Testis (tissue), 2 donors: ENCODE measurements at regions not wholly inside any gene's neighbourhood (a gene's known extent, or its start where the extent isn't known, plus 50 kb on each side); places are given as distances from the start of the nearest gene placed in this dataset.

Source experiments
- POLR2A ChIP-seq: fragments of 450-650 bp; IDR thresholded peaks from one replicate; pipeline ENCODE4 v1.6.1; 2017; ENCODE audit warnings: antibody characterized with exemption, mild to moderate bottlenecking, moderate library complexity
- TF ChIP-seq, protein P1 (sequence below), 3 experiments: fragments of 450-650 bp in 2 of 3; fragments of 200-600 bp in 1 of 3; sonication (generic) in 1 of 3; IDR thresholded peaks; one replicate each; pipeline ENCODE4 v1.5.1; 2016 to 2019; ENCODE audit warnings: antibody characterized with exemption in 3 of 3, mild to moderate bottlenecking in 2 of 3, moderate library complexity in 1 of 3

DNA sequence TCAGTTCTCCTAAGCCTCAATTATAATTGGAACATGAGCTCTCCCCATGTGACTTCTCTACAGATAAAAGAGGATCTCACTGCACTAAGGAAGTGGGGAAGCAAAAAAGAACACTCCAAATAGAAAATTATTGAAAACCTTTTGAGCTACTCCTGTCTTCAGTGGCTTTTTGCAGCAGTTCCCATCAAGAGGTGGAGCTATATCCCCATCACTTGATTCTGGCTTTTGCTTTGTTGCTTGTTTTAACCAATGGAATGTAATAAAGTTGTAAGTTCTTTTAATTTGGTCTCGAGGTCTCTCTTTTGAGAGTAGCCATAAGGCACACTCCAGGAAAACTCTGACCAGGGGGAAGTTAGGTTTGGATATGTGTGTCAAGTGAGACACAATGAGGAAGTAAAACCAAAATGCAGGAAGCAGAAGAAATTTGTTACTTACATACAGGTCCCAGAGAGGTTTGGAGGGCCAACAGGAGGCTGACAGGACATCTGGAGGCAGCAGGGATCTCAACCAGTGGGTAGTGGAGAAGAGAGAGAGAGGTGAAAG lies 569.4 kb downstream of the HTR7 start:
- TF ChIP-seq POLR2A = no peak
- TF ChIP-seq, protein P1, sequence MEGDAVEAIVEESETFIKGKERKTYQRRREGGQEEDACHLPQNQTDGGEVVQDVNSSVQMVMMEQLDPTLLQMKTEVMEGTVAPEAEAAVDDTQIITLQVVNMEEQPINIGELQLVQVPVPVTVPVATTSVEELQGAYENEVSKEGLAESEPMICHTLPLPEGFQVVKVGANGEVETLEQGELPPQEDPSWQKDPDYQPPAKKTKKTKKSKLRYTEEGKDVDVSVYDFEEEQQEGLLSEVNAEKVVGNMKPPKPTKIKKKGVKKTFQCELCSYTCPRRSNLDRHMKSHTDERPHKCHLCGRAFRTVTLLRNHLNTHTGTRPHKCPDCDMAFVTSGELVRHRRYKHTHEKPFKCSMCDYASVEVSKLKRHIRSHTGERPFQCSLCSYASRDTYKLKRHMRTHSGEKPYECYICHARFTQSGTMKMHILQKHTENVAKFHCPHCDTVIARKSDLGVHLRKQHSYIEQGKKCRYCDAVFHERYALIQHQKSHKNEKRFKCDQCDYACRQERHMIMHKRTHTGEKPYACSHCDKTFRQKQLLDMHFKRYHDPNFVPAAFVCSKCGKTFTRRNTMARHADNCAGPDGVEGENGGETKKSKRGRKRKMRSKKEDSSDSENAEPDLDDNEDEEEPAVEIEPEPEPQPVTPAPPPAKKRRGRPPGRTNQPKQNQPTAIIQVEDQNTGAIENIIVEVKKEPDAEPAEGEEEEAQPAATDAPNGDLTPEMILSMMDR (IDR thresholded peaks at IDR 0.05) = no peak
